ENCODE measurements at regions not wholly inside any gene's neighbourhood (a gene's known extent, or its start where the extent isn't known, plus 50 kb on each side); places are given as distances from the start of the nearest gene placed in this dataset.

GRCh38 chr13:64327505-64328194 is 2902.5 kb downstream of the PCDH9 start:
- H3K4me3 ChIP-seq (ENCODE audit: low read depth, low read length): no peak overlapping the region
- no peak for TF ChIP-seq CTCF (conservative IDR thresholded peaks at IDR 0.05; ENCODE audit: low read depth, low read length)
- no peak for DNase-seq (ENCODE audit: low read depth)

- no peak for TF ChIP-seq CTCF (conservative IDR thresholded peaks at IDR 0.05; ENCODE audit: low read depth, low read length)
- DNase-seq (ENCODE audit: low read depth): no peak
- H3K4me3 ChIP-seq (ENCODE audit: low read depth, low read length): no peak overlapping the region
These were observed 2898.7 kb upstream of the PCDH20 start for GRCh38 chr13:64314331-64314730.

- no peak for DNase-seq (ENCODE audit: low read depth)
- H3K4me3 ChIP-seq (ENCODE audit: low read depth, low read length): no peak overlapping the region
- TF ChIP-seq CTCF (conservative IDR thresholded peaks at IDR 0.05; ENCODE audit: low read depth, low read length): no peak
These were observed 2896.3 kb upstream of the PCDH20 start for GRCh38 chr13:64311948-64312347.

- TF ChIP-seq CTCF (conservative IDR thresholded peaks at IDR 0.05; ENCODE audit: low read depth, low read length): no peak
- H3K4me3 ChIP-seq (ENCODE audit: low read depth, low read length): no peak overlapping the region
- no peak for DNase-seq (ENCODE audit: low read depth)
These were observed 2895.5 kb upstream of the PCDH20 start for GRCh38 chr13:64311112-64311511.

- DNase-seq (ENCODE audit: low read depth): no peak
- no peak overlapping the region for H3K4me3 ChIP-seq (ENCODE audit: low read depth, low read length)
- TF ChIP-seq CTCF (conservative IDR thresholded peaks at IDR 0.05; ENCODE audit: low read depth, low read length): no peak
These were observed 2889.6 kb upstream of the PCDH20 start for GRCh38 chr13:64305246-64305645.

GRCh38 chr13:64300239-64300638 is 2884.6 kb upstream of the PCDH20 start:
- no peak for DNase-seq (ENCODE audit: low read depth)
- TF ChIP-seq CTCF (conservative IDR thresholded peaks at IDR 0.05; ENCODE audit: low read depth, low read length): no peak
- no peak overlapping the region for H3K4me3 ChIP-seq (ENCODE audit: low read depth, low read length)

GRCh38 chr13:64293923-64294322 is 2878.3 kb upstream of the PCDH20 start:
- no peak for DNase-seq (ENCODE audit: low read depth)
- TF ChIP-seq CTCF (conservative IDR thresholded peaks at IDR 0.05; ENCODE audit: low read depth, low read length): no peak
- H3K4me3 ChIP-seq (ENCODE audit: low read depth, low read length): no peak overlapping the region
